ENCODE measurements at regions not wholly inside any gene's neighbourhood (a gene's known extent, or its start where the extent isn't known, plus 50 kb on each side); places are given as distances from the start of the nearest gene placed in this dataset.

GRCh38 chrX:42602566-42602965 lies 175.4 kb downstream of the PPP1R2C start:
- no peak for TF ChIP-seq POLR2A (IDR thresholded peaks at IDR 0.05)
- TF ChIP-seq CTCF (IDR thresholded peaks at IDR 0.05): no peak

Data from heart left ventricle (tissue), 13 donors.